GM12878 (cell line): ENCODE measurements at regions not wholly inside any gene's neighbourhood (a gene's known extent, or its start where the extent isn't known, plus 50 kb on each side); places are given as distances from the start of the nearest gene placed in this dataset.

Experiments used
- ATAC-seq: fragments of 200-7000 bp; cut with Tn5 transposase; 3 replicates; pipeline ENCODE4 v1.9.1; 2020; ENCODE audit warnings: mild to moderate bottlenecking, moderate library complexity
- BruUV-seq: library from RNA; stranded (reverse); fragments of 400-500 nt; replicated peaks from 2 replicates; lab custom pipeline; 2021; lab: Mats Ljungman, UMichigan
- CTCF ChIA-PET: fragments of 300-600 bp; sonication (Branson Sonifier 250); formaldehyde crosslinking; extraction: SDS; loops from one replicate; lab custom pipeline; 2021; ENCODE audit warnings: inconsistent platforms; lab: Yijun Ruan, JAX
- POLR2A ChIA-PET: fragments of 350-600 bp; formaldehyde crosslinking; extraction: SDS; loops from one replicate; lab custom pipeline; 2021; ENCODE audit warnings: inconsistent platforms; lab: Charles Lee
- RAD21 ChIA-PET: fragments of 300-600 bp; sonication (Branson Sonifier 250); formaldehyde crosslinking; loops from one replicate; lab custom pipeline; 2023; ENCODE audit warnings: antibody characterized with exemption; ENCODE audit not compliant: unreplicated experiment; lab: Charles Lee
- SMC1A ChIA-PET: fragments of 300-600 bp; sonication (Branson Sonifier 250); formaldehyde crosslinking; loops from one replicate; lab custom pipeline; 2023; ENCODE audit not compliant: unreplicated experiment, uncharacterized antibody; lab: Charles Lee
- DNase-seq: peaks from one replicate; pipeline ENCODE4 v3.0.0-alpha.2; 2011; ENCODE audit warnings: low read depth, low spot score
- FAIRE-seq: peaks from 3 replicates; lab custom pipeline; 2011; peaks lifted over from hg19 to GRCh38; lab: Jason Lieb, UNC
- H2AFZ ChIP-seq: 2 replicates; pipeline ENCODE4 v1.6.0; 2011; ENCODE audit warnings: low read depth, low read length, control low read depth; ENCODE audit not compliant: control insufficient read depth
- H3K27ac ChIP-seq: 2 replicates; pipeline ENCODE4 v1.5.1; 2011; ENCODE audit warnings: control low read depth; ENCODE audit not compliant: control insufficient read depth, insufficient read depth
- H3K27me3 ChIP-seq, 2 experiments: replicated peaks in 1 of 2; 2 replicates each; pipeline versions ENCODE4 v1.6.0 to v1.6.1; 2011; ENCODE audit warnings: low read length in 1 of 2; ENCODE audit not compliant: control insufficient read depth in 2 of 2, insufficient read depth in 2 of 2
- H3K36me3 ChIP-seq, 2 experiments: 2 replicates each; pipeline ENCODE4 v1.5.1; 2011; ENCODE audit warnings: low read length in 1 of 2; ENCODE audit not compliant: control insufficient read depth in 2 of 2, insufficient read depth in 2 of 2
- H3K4me1 ChIP-seq: 2 replicates; pipeline ENCODE4 v1.6.1; 2011; ENCODE audit warnings: mild to moderate bottlenecking, low read length, moderate library complexity, mixed read lengths; ENCODE audit not compliant: control insufficient read depth, insufficient read depth
- H3K4me2 ChIP-seq: 2 replicates; pipeline ENCODE4 v1.6.0; 2011; ENCODE audit warnings: control low read depth; ENCODE audit not compliant: control insufficient read depth, insufficient read depth
- H3K4me3 ChIP-seq: fragments of 200-600 bp; sonication (generic); 2 replicates; pipeline ENCODE4 v1.5.1; 2016
- H3K79me2 ChIP-seq: 2 replicates; pipeline ENCODE4 v1.6.0; 2011; ENCODE audit warnings: low read length; ENCODE audit not compliant: control insufficient read depth, insufficient read depth
- H3K9ac ChIP-seq: 2 replicates; pipeline ENCODE4 v1.8.0; 2011; ENCODE audit warnings: low read length, control low read depth, mixed read lengths; ENCODE audit not compliant: control insufficient read depth, insufficient read depth
- H3K9me3 ChIP-seq: replicated peaks from 3 replicates; pipeline ENCODE4 v1.5.1; 2011; ENCODE audit warnings: mild to moderate bottlenecking, low read length; ENCODE audit not compliant: control insufficient read depth, insufficient read depth
- H4K20me1 ChIP-seq: 2 replicates; pipeline ENCODE4 v1.6.0; 2011; ENCODE audit not compliant: control insufficient read depth, insufficient read depth
- BACH1 ChIP-seq: fragments of 450-650 bp; IDR thresholded peaks from 2 replicates; pipeline ENCODE4 v1.6.1; 2017; ENCODE audit warnings: mild to moderate bottlenecking, borderline replicate concordance
- CBX5 ChIP-seq: sonication (generic); IDR thresholded peaks from 2 replicates; pipeline ENCODE4 v1.6.1; 2016; ENCODE audit warnings: low read depth, moderate library complexity, mild to moderate bottlenecking, inconsistent platforms
- CREB1 ChIP-seq: IDR thresholded peaks from 2 replicates; pipeline ENCODE4 v1.6.1; 2012; ENCODE audit warnings: low read depth, mild to moderate bottlenecking, inconsistent platforms
- FOS ChIP-seq: IDR thresholded peaks from 3 replicates; pipeline ENCODE4 v1.6.1; 2011; ENCODE audit warnings: borderline replicate concordance; ENCODE audit not compliant: insufficient read length; ENCODE audit errors: extremely low read depth
- HDGF ChIP-seq: fragments of 450-650 bp; IDR thresholded peaks from 2 replicates; pipeline ENCODE4 v1.6.1; 2016; ENCODE audit warnings: antibody characterized with exemption
- IKZF2 ChIP-seq, 2 experiments: fragments of 450-650 bp; IDR thresholded peaks; 2 replicates each; pipeline ENCODE4 v1.6.1; 2017; ENCODE audit warnings: mild to moderate bottlenecking in 2 of 2, moderate library complexity in 2 of 2
- NBN ChIP-seq: fragments of 450-650 bp; IDR thresholded peaks from 2 replicates; pipeline ENCODE4 v1.6.1; 2016
- NFXL1 ChIP-seq: fragments of 450-650 bp; IDR thresholded peaks from 2 replicates; pipeline ENCODE4 v1.6.1; 2017; ENCODE audit warnings: antibody characterized with exemption, mild to moderate bottlenecking, borderline replicate concordance
- PAX8 ChIP-seq: fragments of 450-650 bp; IDR thresholded peaks from 2 replicates; pipeline ENCODE4 v1.6.1; 2017; ENCODE audit warnings: mild to moderate bottlenecking, moderate library complexity
- POU2F2 ChIP-seq: IDR thresholded peaks from 3 replicates; pipeline ENCODE4 v1.6.1; 2011; ENCODE audit warnings: low read depth, mild to moderate bottlenecking, low read length, borderline replicate concordance
- RCOR1 ChIP-seq: conservative IDR thresholded peaks from 2 replicates; pipeline ENCODE4 v1.6.1; 2012; ENCODE audit warnings: low read depth, low read length, improper control_type of control experiment
- TAF1 ChIP-seq: IDR thresholded peaks from 2 replicates; pipeline ENCODE4 v1.6.1; 2011; ENCODE audit warnings: mild to moderate bottlenecking, low read depth, low read length, borderline replicate concordance
- TBL1XR1 ChIP-seq: IDR thresholded peaks from 2 replicates; pipeline ENCODE4 v1.6.1; 2012; ENCODE audit warnings: low read depth, low read length, improper control_type of control experiment
- WGBS: methylation state at CpG from one replicate; pipeline ENCODE4 v1.1.6; 2016; ENCODE audit warnings: low lambda C conversion rate; ENCODE audit not compliant: insufficient replicate concordance, insufficient coverage; ENCODE audit errors: missing lambda C conversion rate; 5-methylcytosine and 5-hydroxymethylcytosine counted together
- in situ Hi-C: fragments of 300-500 bp; cut with MboI; formaldehyde crosslinking; loops from 9 replicates; pipeline ENCODE4 v1.14.3; 2018; ENCODE audit warnings: mixed read lengths
- intact Hi-C: fragments of 100-400 bp; cut with micrococcal nuclease; formaldehyde crosslinking; loops from one replicate; pipeline ENCODE4 v1.14.2; 2022; ENCODE audit not compliant: unreplicated experiment
- TF ChIP-seq, protein P1 (sequence below): fragments of 450-650 bp; conservative IDR thresholded peaks from 2 replicates; pipeline ENCODE4 v1.6.1; 2017; ENCODE audit warnings: mild to moderate bottlenecking, moderate library complexity
- TF ChIP-seq, protein P2 (sequence below): fragments of 450-650 bp; IDR thresholded peaks from 2 replicates; pipeline ENCODE4 v1.6.1; 2017; ENCODE audit warnings: mild to moderate bottlenecking, moderate library complexity

DNA sequence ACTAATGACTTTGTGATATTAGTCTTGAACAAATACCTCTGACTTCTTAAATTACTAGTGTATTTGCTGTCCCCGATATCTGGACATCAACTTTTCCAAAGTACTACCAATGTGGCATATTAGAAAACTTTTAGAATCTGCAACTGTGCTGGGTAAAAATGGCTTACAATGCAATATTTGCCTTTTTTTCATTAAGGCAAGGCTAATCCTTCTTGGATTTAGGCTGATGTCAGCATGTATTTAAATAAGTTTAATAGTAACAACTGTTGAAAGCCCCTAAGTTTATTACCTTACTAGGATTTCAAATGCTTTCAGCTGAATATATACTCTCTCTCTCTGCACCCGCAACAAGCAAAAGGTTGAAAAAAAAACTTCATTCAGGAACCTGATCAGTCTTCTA, 1232.3 kb downstream of the REEP3 start:
- Histone ChIP-seq H3K36me3 (no peaks in the 10 kb centered on the region), H3K4me1 (no peaks in the 10 kb centered on the region), H3K9me3 (no peaks in the 10 kb centered on the region), H4K20me1 (no peaks in the 10 kb centered on the region), H3K4me3 (no peak overlapping the region), H3K9ac (no peak overlapping the region), H3K4me2 (no peak overlapping the region), H3K79me2 (no peaks in the 10 kb centered on the region), H3K27ac (no peak overlapping the region), H2AFZ (no peak overlapping the region), H3K27me3 (no peaks in the 10 kb centered on the region)
- ChIA-PET SMC1A (interaction anchor here (0.7 kb wide), 1 partner anchor 85 kb away, joined by 3 read pairs; no protein-coding TSS in a partner anchor), RAD21 (no interaction called here), CTCF (interaction anchor here (0.6 kb wide), 1 partner anchor 649 kb away, joined by 3 read pairs; no protein-coding TSS in a partner anchor), POLR2A (no interaction called here)
- WGBS = 0% methylated on average over 2 of the region's 2 CpGs
- FAIRE-seq = no peak
- in situ Hi-C loops = no loop called here
- intact Hi-C loops = no loop called here
- DNase-seq = no peak
- ATAC-seq = no peak
- TF ChIP-seq TBL1XR1 = no peak
- TF ChIP-seq, protein P1, sequence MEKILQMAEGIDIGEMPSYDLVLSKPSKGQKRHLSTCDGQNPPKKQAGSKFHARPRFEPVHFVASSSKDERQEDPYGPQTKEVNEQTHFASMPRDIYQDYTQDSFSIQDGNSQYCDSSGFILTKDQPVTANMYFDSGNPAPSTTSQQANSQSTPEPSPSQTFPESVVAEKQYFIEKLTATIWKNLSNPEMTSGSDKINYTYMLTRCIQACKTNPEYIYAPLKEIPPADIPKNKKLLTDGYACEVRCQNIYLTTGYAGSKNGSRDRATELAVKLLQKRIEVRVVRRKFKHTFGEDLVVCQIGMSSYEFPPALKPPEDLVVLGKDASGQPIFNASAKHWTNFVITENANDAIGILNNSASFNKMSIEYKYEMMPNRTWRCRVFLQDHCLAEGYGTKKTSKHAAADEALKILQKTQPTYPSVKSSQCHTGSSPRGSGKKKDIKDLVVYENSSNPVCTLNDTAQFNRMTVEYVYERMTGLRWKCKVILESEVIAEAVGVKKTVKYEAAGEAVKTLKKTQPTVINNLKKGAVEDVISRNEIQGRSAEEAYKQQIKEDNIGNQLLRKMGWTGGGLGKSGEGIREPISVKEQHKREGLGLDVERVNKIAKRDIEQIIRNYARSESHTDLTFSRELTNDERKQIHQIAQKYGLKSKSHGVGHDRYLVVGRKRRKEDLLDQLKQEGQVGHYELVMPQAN = no peak
- TF ChIP-seq HDGF = no peak
- no peak for TF ChIP-seq FOS
- TF ChIP-seq CREB1 = no peak
- TF ChIP-seq NBN = no peak
- no TSS peak for BruUV-seq

DNA sequence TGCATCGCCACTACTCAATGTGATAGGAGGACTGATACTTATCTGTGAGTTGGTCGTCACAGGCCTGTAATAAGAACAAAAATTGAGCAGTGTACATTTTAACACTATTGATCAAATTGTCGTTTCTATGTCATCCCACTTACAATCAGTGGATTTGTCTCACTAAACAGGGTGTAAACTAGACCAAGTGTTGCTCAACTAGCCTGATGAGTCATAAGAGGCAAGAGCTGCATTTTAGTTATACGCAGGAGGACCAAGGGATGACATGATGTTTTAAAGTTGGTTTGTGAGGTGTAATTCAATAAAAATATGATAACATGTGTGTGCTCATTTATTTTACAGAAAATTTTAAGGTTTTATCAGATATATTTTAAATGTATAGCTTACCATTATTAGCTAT, 1239.2 kb downstream of the REEP3 start:
- 7% methylated on average over 4 of the region's 4 CpGs for WGBS
- SMC1A ChIA-PET = no interaction called here
- no peak overlapping the region for H3K27ac ChIP-seq
- no peak overlapping the region for H3K4me3 ChIP-seq
- no peaks in the 10 kb centered on the region for H3K27me3 ChIP-seq
- no peak overlapping the region for H3K4me2 ChIP-seq
- no peaks in the 10 kb centered on the region for H4K20me1 ChIP-seq
- intact Hi-C loops = no loop called here
- FAIRE-seq (no peak), ATAC-seq (no peak), DNase-seq (no peak)
- H3K9me3 ChIP-seq = no peaks in the 10 kb centered on the region
- CTCF ChIA-PET = interaction anchor here (1.5 kb wide), 1 partner anchor 16 kb away, joined by 3 read pairs; no protein-coding TSS in a partner anchor
- H2AFZ ChIP-seq = no peak overlapping the region
- RAD21 ChIA-PET = no interaction called here
- in situ Hi-C loops = no loop called here
- H3K36me3 ChIP-seq = no peaks in the 10 kb centered on the region
- no peaks in the 10 kb centered on the region for H3K4me1 ChIP-seq
- no peak overlapping the region for H3K9ac ChIP-seq
- H3K79me2 ChIP-seq = no peaks in the 10 kb centered on the region
- no TSS peak for BruUV-seq
- POLR2A ChIA-PET = no interaction called here
- TF ChIP-seq PAX8 (no peak), NFXL1 (no peak), BACH1 (no peak), IKZF2 (IDR thresholded peaks at IDR 0.05) (no peak), TAF1 (no peak), POU2F2 (no peak), CBX5 (no peak), RCOR1 (no peak)
- TF ChIP-seq, protein P2, sequence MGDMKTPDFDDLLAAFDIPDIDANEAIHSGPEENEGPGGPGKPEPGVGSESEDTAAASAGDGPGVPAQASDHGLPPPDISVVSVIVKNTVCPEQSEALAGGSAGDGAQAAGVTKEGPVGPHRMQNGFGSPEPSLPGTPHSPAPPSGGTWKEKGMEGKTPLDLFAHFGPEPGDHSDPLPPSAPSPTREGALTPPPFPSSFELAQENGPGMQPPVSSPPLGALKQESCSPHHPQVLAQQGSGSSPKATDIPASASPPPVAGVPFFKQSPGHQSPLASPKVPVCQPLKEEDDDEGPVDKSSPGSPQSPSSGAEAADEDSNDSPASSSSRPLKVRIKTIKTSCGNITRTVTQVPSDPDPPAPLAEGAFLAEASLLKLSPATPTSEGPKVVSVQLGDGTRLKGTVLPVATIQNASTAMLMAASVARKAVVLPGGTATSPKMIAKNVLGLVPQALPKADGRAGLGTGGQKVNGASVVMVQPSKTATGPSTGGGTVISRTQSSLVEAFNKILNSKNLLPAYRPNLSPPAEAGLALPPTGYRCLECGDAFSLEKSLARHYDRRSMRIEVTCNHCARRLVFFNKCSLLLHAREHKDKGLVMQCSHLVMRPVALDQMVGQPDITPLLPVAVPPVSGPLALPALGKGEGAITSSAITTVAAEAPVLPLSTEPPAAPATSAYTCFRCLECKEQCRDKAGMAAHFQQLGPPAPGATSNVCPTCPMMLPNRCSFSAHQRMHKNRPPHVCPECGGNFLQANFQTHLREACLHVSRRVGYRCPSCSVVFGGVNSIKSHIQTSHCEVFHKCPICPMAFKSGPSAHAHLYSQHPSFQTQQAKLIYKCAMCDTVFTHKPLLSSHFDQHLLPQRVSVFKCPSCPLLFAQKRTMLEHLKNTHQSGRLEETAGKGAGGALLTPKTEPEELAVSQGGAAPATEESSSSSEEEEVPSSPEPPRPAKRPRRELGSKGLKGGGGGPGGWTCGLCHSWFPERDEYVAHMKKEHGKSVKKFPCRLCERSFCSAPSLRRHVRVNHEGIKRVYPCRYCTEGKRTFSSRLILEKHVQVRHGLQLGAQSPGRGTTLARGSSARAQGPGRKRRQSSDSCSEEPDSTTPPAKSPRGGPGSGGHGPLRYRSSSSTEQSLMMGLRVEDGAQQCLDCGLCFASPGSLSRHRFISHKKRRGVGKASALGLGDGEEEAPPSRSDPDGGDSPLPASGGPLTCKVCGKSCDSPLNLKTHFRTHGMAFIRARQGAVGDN = no peak
